ENCODE measurements at regions not wholly inside any gene's neighbourhood (a gene's known extent, or its start where the extent isn't known, plus 50 kb on each side); places are given as distances from the start of the nearest gene placed in this dataset.

- DNase-seq (ENCODE audit: low spot score) (no peak), ATAC-seq (no peak)
- intact Hi-C loops (cut with DNase I) = no loop called here
Observed at GRCh38 chr1:94736549-94736948, 83.6 kb upstream of the SLC44A3 start.

- DNase-seq (ENCODE audit: low spot score) (no peak), ATAC-seq (no peak)
- intact Hi-C loops (cut with DNase I) = no loop called here
Observed at GRCh38 chr1:94736073-94736472, 84.1 kb upstream of the SLC44A3 start.

- peak; percentile 55 for ATAC-seq
- intact Hi-C loops (cut with DNase I) = no loop called here
- no peak for DNase-seq (ENCODE audit: low spot score)
Observed at GRCh38 chr1:94734963-94735901, 84.9 kb upstream of the SLC44A3 start.

- intact Hi-C loops (cut with DNase I) = no loop called here
- DNase-seq (ENCODE audit: low spot score) (no peak), ATAC-seq (no peak)
Observed at GRCh38 chr1:94731891-94732290, 88.3 kb upstream of the SLC44A3 start.

- no peak for ATAC-seq
Observed at GRCh38 chr1:94730450-94730849, 89.7 kb upstream of the SLC44A3 start.

GRCh38 chr1:94729267-94729666 is 90.9 kb upstream of the SLC44A3 start:
- intact Hi-C loops (cut with DNase I) = no loop called here
- ATAC-seq (peak; percentile 86), DNase-seq (ENCODE audit: low spot score) (no peak)

More at GRCh38 chr1:94730450-94730849, 89.7 kb upstream of the SLC44A3 start:
- intact Hi-C loops (cut with DNase I) = no loop called here
- no peak for DNase-seq (ENCODE audit: low spot score)

- intact Hi-C loops (cut with DNase I) = no loop called here
- peak; percentile 46 for ATAC-seq
- DNase-seq (ENCODE audit: low spot score) = no peak
Observed at GRCh38 chr1:94727846-94728715, 92.1 kb upstream of the SLC44A3 start.

- DNase-seq (ENCODE audit: low spot score) = no peak
- no peak for ATAC-seq
- intact Hi-C loops (cut with DNase I) = no loop called here
Observed at GRCh38 chr1:94726981-94727685, 93.0 kb upstream of the SLC44A3 start.

GRCh38 chr1:94725566-94725965 is 94.6 kb upstream of the SLC44A3 start:
- no peak for ATAC-seq
- no peak for DNase-seq (ENCODE audit: low spot score)
- intact Hi-C loops (cut with DNase I) = no loop called here

GRCh38 chr1:94723894-94724293 is 96.3 kb upstream of the SLC44A3 start:
- intact Hi-C loops (cut with DNase I) = no loop called here
- no peak for ATAC-seq

GRCh38 chr1:94723463-94723862 is 96.7 kb upstream of the SLC44A3 start:
- intact Hi-C loops (cut with DNase I) = no loop called here
- no peak for ATAC-seq
- no peak for DNase-seq (ENCODE audit: low spot score)

More at GRCh38 chr1:94723894-94724293, 96.3 kb upstream of the SLC44A3 start:
- no peak for DNase-seq (ENCODE audit: low spot score)

- DNase-seq (ENCODE audit: low spot score) = no peak
- intact Hi-C loops (cut with DNase I) = no loop called here
- no peak for ATAC-seq
Observed at GRCh38 chr1:94722181-94722580, 98.0 kb upstream of the SLC44A3 start.

GRCh38 chr1:94721240-94721639 is 98.9 kb upstream of the SLC44A3 start:
- peak; percentile 40 for ATAC-seq
- no peak for DNase-seq (ENCODE audit: low spot score)
- intact Hi-C loops (cut with DNase I) = no loop called here

GRCh38 chr1:94719926-94720793 is 100.0 kb upstream of the SLC44A3 start:
- ATAC-seq (peak; percentile 62), DNase-seq (ENCODE audit: low spot score) (no peak)
- intact Hi-C loops (cut with DNase I) = no loop called here

- DNase-seq (ENCODE audit: low spot score) = no peak
- ATAC-seq = no peak
- intact Hi-C loops (cut with DNase I) = no loop called here
Observed at GRCh38 chr1:94716965-94717364, 103.2 kb upstream of the SLC44A3 start.

GRCh38 chr1:94715321-94715720 is 104.8 kb upstream of the SLC44A3 start:
- no peak for ATAC-seq
- DNase-seq (ENCODE audit: low spot score) = no peak
- intact Hi-C loops (cut with DNase I) = no loop called here

- no peak for DNase-seq (ENCODE audit: low spot score)
- intact Hi-C loops (cut with DNase I) = no loop called here
- no peak for ATAC-seq
Observed at GRCh38 chr1:94714552-94714951, 105.6 kb upstream of the SLC44A3 start.

GRCh38 chr1:94714152-94714551 is 106.0 kb upstream of the SLC44A3 start:
- DNase-seq (ENCODE audit: low spot score) (no peak), ATAC-seq (peak; percentile 6)
- intact Hi-C loops (cut with DNase I) = no loop called here

All from sciatic nerve (tissue), 2 donors.